Fibroblast of the conjunctiva (primary cell): ENCODE measurements at regions not wholly inside any gene's neighbourhood (a gene's known extent, or its start where the extent isn't known, plus 50 kb on each side); places are given as distances from the start of the nearest gene placed in this dataset.
"Not testable (repeated sequence)": the region's sequence is repeated elsewhere in the genome, so short reads cannot be mapped to it uniquely, and the experiment has no call there.

ENCODE experiments used
- DNase-seq: peaks from one replicate; pipeline ENCODE4 v3.0.0-alpha.2; 2010; ENCODE audit warnings: low read depth

DNA sequence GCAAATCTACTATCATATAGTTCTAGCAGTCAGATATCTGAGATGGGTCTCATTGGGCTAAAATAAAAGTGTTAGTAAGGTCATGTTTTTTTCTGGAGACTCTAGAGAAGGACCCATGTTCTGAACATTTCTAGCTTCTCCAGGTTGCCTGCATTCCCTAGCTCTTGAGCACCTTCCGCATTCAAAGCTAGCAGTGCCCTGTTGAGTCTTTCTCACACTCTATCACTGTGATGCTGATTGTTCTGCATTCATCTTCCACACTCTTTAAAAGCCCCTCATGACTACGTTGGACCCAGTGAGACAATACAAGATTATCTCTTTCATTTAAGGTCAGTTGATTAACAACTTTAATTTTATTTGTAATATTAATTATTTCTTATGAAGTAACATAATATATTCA lies 433.3 kb upstream of the CHORDC1 start:
- no peak for DNase-seq

DNA sequence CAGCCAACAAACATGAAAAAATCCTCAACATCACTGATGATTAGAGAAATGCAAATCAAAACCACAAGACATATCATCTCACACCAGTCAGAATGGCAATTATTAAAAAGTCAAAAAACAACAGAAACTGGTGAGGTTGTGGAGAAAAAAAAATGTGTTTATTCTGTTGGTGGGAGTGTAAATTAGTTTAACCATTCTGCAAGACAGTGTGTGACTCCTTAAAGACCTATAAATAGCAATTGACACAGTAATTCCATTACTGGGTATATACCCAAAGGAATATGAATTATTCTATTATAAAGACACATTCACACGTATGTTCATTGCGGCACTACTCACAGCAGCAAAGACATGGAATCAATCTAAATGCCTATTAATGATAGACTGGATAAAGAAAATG lies 427.3 kb upstream of the CHORDC1 start:
- no peak for DNase-seq

DNA sequence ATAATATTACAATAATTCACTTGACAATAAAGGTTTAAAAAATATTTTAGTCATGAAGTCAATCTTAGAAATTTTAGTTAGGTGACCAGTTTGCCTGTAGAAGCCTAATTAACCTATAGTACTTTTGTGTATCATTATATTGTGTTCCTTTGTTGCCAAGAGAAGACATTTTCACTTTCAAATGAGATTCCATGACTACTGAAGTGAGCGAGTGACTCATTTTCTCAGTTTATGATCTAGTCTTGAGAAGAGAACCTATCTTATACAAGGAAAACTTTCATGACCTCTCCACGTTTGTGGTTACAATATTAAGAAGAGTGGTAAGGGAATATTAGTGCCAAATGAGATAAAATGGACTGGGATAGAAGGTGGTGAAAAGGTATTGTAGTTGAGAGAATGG lies 423.9 kb upstream of the CHORDC1 start:
- no peak for DNase-seq

DNA sequence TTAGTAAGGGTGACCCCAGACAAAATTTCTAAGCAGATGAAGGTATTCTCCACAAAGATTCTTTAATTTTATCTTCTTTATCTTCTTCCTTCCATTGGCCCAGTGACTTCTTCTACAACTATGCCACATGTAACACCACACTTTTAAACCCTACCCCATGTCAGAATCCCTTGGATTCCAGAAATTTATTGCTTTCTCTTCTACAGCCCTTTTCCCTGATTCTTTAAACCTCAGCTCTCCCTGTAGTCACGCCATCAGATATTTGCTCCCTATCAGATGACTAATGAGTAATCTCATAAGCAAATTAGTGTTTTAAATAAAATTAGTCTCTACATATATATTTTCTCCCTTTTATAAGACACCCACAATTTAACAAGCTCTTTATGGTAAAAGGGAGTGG lies 423.4 kb upstream of the CHORDC1 start:
- DNase-seq = no peak

DNA sequence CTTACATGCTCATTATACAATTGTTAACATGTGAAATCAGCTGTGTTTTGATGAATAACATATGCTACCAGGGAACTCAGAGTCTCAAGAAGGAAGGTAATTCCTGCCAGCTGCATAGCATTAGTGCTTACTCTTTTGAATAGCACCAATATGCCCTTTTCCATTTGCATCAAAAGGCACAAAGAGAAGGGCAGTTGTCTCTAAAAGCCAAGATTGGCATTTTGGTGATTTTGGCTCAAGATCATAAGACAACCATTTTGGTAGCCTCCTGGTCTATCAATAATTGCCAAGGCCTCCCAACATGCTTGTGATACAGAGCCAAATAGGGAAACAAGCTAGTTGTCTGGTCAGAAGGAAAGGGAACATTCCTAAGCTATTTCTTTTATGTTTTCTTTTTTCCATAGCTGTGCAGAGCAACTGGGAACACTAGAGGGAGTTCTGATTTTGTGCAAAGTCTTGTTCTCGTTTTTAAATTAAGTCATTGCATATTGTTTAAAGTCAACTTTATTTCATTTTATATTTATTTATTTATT lies 416.7 kb upstream of the CHORDC1 start:
- no peak for DNase-seq

DNA sequence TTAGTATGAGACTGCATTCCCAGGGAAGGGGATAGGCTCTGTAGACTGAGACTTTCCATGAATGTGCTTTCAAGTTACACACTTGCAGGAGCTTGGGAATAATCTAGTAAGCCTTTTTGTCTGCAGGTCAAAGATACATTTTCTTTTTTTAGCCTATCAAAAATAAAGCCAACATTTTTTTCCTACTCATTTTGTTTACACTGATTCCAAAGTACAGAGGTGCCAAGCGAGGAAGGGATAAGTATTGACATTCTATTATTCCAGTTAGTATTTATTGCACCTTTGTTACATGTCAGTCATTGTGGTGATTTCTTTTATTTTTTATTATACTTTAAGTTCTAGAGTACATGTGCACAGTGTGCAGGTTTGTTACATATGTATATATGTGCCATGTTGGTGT lies 413.0 kb upstream of the CHORDC1 start:
- no peak for DNase-seq

DNA sequence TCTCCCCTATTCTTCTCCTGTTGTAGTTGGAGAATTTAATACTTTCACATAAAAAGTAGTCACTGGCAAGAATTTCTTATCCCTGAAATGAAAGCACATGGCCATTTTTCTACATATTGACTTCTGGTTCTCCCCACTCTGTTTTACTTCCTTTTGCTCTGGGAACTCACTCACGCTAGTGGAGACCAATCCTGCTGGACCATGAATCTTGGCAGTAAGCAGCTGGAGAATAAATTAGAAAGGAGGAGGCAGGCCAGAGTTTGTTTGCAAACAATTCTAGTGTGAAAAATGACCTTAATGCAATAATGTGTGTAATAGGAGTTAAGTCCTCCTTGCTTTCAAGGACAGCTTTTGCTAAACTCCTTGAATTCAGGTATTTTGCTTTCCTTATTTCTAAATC lies 412.3 kb upstream of the CHORDC1 start:
- no peak for DNase-seq

DNA sequence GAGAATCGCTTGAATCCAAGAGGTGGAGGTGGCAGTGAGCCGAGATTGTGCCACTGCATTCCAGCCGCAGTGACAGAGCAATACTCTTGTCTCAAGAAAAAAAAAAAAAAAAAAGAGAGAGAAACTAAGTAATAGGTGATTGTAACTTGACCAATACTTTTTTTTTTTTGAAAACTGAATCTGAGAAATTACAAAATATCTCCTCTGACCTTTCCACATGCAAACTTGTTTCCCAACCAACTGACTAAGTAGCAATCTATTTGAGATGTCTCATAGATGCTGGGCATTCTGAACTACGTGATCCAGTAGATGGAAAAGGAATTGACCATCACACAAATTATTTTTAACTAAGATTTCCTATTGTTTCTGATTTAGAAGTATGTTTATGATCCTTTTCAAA lies 407.3 kb upstream of the CHORDC1 start:
- no peak for DNase-seq

DNA sequence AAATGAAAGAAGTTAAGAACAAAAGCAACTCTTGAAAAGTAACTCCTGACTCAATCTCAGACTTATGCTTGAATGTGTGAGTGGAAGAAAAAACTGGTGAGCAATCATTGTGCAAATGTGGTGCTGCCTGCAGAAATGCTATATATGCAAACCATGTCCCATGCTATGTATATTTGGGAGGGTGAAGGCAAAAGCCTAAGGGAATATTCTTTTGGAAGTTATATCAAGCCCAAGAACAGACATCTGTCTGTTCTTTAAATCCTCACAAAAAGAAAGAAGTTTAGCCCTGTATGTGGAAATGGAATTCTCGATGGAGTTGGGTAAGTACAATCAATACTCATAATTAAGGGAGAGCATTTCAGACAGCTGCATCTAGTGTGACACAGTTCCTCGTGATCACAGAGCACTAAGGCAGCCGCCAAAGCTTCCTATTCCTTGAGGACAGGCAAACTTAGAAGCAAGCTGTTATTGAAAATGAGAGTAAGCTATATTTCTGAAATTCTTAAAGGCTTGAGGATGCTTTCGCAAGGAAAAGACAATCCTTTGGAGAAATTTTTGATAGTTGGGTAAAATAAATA lies 406.5 kb upstream of the CHORDC1 start:
- no peak for DNase-seq

DNA sequence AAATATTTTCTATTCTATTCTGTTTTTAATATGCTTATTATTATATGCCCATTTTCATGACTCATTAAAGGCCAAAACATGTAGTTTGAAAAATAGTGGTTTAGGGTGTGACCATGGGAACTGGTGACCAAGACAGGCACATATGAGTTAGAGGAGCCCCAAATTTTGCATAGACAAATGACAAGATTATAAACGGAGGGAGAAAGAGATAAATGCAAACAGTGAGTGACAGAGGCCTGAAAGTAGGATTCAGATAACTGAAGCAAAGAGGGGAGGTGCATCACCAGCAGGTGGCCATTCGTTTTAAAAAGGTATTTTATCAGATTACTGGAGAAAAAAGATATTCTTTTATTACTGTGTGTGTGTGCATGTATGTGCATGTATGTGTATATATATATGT lies 391.5 kb upstream of the CHORDC1 start:
- DNase-seq = no peak

DNA sequence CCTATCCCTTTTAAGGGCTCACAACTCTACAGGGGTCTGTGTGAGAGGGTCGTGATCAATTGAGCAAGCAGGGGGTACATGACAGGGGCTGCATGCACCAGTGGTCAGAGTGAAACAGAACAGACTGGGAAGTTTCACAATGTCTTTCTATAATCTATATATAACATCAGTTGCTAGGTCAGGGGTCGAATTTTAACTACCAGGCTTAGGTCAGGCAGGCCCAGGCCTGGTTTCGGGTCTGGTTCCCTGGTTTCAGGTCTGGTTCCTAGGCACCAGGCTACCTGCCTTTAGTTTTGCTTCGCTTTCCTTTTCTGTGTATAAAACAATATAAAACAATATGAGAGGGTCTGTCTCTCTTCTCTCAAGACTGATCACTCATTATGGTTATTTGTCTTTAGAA lies 390.2 kb upstream of the CHORDC1 start:
- DNase-seq = not testable (repeated sequence)

DNA sequence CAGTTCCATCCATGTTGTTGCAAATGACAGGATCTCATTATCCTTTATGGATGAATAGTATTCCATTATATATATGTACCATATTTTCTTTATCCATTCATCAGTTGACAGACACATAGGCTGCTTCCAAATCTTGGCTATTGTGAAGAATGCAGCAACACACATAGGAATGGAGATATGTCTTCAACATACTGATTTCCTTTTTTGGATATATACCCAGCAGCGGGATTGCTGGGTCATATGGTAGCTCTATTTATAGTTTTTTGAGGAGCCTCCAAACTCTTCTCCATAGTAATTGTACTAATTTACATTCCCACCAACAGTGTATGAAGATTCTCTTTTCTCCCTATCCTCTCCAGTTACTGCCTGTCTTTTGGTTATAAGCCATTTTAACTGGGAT lies 383.9 kb upstream of the CHORDC1 start:
- DNase-seq = no peak

DNA sequence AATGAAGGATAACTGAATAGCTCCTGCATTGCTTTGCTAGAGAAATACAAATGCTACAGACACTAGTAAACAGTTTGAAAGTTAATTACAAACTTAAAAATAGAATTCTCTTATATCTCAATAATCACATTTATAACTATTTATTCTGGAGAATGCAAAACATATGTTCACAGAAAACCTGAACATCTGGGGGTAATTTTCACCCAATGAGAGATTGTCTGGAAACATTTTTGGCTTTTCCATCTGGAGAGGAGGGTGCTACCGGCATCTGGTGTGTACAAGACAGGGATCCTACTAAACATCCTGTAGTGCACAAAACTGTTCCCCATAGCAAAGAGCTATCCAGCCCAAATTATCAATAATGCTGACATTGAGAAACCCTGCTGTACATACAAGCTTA lies 378.4 kb upstream of the CHORDC1 start:
- no peak for DNase-seq

DNA sequence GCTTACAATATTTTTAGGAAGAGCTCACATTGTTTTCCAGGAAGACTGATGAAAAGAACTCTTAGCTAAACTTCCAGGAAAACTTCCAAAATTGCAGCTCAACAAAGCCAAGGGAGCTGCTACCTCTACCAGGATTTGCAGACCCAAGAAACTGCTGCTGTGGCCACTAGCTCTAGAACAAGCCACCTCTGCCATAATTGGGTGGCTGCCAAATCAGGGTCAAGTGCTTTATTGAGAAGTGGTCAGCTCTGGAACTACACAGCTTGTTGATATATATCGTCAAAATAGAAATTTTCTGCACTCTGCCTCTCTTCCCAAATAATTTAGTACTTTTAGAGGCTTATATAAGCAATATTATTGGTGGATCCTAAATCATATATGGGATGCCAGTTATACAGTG lies 371.8 kb upstream of the CHORDC1 start:
- no peak for DNase-seq

DNA sequence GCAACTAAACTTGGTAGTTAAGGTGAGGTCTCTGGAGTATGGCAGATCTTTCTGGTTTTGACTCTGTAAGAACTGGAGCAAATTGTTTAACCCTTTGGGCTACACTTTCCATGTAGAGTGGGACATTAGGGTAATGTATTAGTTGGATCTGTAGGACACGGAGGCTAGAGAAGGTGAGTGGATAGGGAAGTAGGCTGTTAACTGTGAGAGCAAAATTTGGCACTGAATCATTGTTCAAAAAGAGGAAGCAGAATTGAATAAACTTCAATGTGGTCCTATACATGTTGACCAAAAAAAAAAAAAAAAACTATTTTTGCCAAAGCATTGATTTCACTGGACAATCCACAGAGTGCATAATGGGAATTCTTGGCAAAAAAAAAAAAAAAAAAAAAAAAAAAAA lies 370.2 kb upstream of the CHORDC1 start:
- DNase-seq = no peak

DNA sequence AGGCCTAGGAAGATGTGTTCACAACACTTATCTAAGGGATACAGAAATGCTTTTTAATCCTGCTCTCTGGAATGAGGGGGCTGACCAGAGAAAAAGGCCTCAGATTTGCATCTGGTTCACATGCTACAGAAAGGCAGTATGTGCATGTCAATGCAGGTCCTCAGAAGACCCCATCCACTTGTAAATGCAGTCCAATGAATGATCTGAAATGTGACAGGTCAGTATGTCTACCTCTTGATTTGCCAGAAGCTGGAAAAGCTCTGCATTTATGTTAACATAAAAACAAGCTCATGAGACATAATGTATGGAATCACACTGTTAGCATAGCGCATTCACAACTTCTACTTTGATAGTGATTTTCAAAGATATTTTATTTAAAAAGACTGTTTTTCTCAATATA lies 367.4 kb upstream of the CHORDC1 start:
- no peak for DNase-seq

DNA sequence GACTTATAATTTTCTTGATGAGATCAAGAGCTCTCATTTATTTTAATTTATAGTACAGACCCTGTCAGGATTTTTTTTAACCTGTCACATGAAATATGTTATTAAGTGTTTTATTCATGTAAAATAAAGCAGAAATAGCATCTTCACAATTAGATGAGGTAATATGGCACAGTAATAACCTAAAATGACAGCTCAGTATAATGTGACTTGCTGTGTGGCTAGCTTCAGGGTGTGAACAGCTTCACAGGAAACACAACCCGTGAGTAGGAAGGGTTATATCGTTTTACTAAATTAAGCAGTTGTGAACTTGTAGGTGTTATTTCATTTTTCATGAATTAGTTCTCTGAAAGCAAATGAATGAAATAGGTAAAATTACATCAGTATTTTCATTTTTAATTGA lies 366.9 kb upstream of the CHORDC1 start:
- no peak for DNase-seq

DNA sequence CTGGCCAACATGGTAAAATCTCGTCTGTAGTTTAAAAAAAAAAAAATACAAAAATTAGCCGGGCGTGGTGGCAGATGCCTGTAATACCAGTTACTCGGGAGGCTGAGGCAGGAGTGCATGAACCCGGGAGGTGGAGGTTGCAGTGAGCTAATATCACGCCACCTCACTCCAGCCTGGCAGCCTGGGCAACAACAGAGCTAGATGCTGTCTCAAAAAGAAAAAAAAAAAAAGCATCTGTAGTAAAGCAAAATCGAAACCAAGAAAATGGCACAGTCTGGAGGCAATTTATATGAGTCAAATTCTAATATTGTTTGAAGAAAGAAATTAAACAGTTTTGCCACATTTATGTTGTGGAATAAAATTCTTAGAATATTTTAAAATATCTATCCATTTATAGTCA lies 365.0 kb upstream of the CHORDC1 start:
- DNase-seq = no peak

DNA sequence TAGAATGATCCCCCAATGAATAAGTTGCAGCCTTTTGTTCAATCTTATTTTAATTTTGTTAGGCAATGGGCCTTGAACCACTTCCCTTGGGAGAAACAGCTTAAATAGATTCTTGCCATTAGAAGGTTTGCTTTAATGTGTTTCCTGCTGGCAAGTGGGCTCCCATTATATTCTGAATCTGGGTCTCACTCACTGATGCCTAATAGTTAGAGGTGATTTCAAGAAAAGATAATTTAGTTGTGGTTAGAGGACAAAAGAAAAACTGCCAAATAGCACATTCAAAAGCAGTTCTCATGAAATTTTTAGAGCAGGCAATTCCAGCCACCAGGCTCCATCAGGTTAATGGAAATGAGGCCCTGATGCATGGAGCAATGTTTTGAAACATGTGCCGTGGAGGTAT lies 362.6 kb upstream of the CHORDC1 start:
- DNase-seq = no peak

DNA sequence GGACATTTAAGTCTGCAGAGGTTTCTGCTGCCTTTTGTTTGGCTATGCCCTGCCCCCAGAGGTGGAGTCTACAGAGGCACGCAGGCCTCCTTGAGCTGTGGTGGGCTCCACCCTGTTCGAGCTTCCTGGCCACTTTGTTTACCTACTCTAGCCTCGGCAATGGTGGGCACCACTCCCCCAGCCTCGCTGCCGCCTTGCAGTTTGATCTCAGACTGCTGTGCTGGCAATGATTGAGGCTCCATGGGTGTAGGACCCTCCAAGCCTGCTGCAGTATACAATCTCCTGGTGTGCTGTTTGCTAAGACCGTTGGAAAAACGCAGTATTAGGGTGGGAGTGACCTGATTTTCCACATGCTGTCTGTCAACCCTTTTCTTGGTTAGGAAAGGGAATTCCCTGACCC lies 360.1 kb upstream of the CHORDC1 start:
- DNase-seq = not testable (repeated sequence)

DNA sequence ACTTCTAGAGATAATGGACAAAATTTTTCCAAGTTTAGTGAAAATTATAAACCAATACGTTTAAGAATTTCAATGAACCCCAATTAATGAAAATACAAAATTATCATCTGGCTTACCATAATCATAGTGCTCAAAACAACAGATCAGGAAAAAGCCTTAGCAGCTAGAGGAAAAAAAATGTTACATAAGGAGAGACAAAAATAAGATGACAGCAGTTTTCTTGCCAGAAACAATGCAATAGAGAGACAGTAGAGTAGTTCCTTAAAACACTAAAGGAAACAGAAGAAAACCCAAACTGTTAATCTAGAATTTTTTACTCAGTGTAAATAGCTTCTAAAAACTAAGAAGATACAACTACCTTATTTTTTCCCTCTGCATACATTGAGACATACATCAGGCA lies 341.7 kb upstream of the CHORDC1 start:
- no peak for DNase-seq

DNA sequence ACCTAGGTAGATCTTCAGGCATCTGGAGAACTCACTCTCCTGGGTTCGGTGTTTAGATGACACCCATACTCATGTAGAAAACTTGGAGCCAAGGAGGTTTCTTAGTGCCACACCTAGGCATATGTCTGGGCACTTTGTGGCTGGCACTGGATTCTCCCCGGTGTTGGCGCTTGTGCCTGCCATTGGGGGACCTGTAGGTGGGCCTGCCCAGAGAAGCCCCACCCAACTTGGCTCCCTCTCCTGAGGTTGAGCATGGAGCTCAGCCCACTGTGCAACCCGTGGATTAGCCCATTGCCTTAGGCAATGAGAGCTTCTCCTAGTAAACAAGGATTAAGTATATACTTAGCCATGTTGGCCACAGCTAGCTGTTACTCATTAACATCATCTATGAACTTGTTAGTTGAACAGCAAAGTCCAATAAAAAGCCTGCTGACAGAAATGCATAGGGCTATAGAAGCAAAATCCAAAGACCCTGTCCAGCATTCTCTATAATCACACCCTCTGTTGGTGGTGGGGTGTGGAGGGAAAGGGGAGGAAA lies 335.5 kb upstream of the CHORDC1 start:
- DNase-seq = no peak

DNA sequence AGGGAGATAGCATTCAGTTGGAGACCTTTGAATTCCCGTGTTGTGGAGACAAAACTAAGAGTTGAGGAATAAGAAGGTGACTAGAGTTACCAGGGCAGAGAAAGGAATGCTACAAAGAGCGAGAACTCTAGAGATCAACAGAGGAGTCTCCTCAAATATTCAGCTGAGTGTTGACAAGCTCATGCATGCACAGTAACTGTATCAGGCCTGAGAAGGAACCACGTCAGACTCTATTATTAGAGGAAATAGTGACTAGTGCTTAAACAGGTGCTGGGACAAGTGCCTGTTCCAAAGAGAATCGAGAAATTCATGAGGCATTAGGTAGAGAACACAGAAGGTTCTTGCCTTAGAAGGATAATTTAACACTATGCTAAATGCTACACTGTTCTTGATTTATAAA lies 333.8 kb upstream of the CHORDC1 start:
- no peak for DNase-seq

DNA sequence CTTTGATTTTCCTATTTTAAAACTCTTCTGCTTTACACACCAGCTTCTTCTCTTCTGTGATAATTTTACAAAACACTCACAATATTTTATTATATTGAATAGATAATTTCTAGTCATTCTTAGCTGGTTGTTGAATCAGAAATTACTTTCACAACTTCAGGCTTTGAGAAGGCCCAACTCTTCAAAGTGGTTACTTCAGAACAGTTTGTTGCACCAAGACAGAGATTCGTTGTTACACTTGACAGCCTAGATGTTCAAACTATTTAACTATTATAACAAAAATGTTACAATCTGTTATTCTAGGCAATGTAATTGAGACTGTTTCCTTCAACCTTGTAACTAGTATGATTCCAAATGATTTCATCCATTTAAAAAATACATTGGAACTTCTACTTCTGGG lies 333.2 kb upstream of the CHORDC1 start:
- no peak for DNase-seq

DNA sequence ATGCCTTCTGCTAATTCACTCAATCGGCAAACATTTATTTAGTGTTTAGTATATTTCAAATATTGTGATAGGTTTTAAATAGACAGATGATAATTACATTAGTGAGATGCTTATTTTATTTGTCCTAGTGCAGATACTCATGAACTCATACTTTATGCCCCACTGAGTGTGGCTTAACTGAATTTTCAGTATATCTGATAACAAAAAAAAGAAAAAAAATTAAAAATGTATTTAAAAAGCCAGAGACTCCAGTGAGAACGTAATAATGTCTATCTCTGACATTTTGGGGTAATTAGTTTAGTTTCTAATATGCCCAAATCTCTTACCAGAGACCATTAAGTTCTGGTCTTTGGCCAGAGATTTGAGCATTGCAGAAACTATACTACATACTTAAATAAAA lies 332.6 kb upstream of the CHORDC1 start:
- DNase-seq = no peak
